WERI-Rb-1 (cell line): ENCODE measurements at regions not wholly inside any gene's neighbourhood (a gene's known extent, or its start where the extent isn't known, plus 50 kb on each side); places are given as distances from the start of the nearest gene placed in this dataset.

Source experiments
- DNase-seq: peaks from one replicate; pipeline ENCODE4 v3.0.0-alpha.2; 2020
- H3K27ac ChIP-seq: fragments of 250-450 bp; sonication (Bioruptor Pico); 2 replicates; pipeline ENCODE4 v1.5.1; 2020; ENCODE audit warnings: mild to moderate bottlenecking, moderate library complexity
- H3K27me3 ChIP-seq: fragments of 250-450 bp; sonication (Bioruptor Pico); 2 replicates; pipeline ENCODE4 v1.5.1; 2021; ENCODE audit warnings: mild to moderate bottlenecking, low read depth, moderate library complexity; ENCODE audit not compliant: insufficient read depth, severe bottlenecking
- H3K36me3 ChIP-seq: fragments of 250-450 bp; sonication (Bioruptor Pico); 2 replicates; pipeline ENCODE4 v1.5.1; 2020; ENCODE audit warnings: mild to moderate bottlenecking, moderate library complexity
- H3K4me3 ChIP-seq: 2 replicates; pipeline ENCODE4 v1.5.1; 2011; ENCODE audit warnings: low read depth, mild to moderate bottlenecking, control low read depth, low read length
- H3K9me3 ChIP-seq: fragments of 250-450 bp; sonication (Bioruptor Pico); 2 replicates; pipeline ENCODE4 v1.5.1; 2021; ENCODE audit warnings: mild to moderate bottlenecking, moderate library complexity; ENCODE audit not compliant: severe bottlenecking
- CTCF ChIP-seq: IDR thresholded peaks from 2 replicates; pipeline ENCODE4 v1.5.1; 2011; ENCODE audit warnings: low read depth, mild to moderate bottlenecking, control low read depth, inconsistent platforms, low read length

GRCh38 chrX:144275367-144275766 is 391.5 kb downstream of the UBE2NL start:
- peaks cover 6% of the 10 kb centered on the region for H3K27me3 ChIP-seq
- H3K36me3 ChIP-seq = no peaks in the 10 kb centered on the region
- no peak for TF ChIP-seq CTCF
- H3K27ac ChIP-seq = no peak overlapping the region
- DNase-seq = no peak
- H3K9me3 ChIP-seq = no peaks in the 10 kb centered on the region
- no peak overlapping the region for H3K4me3 ChIP-seq

- no peak for DNase-seq
- peaks cover 9% of the 10 kb centered on the region for H3K27me3 ChIP-seq
- no peaks in the 10 kb centered on the region for H3K9me3 ChIP-seq
- no peaks in the 10 kb centered on the region for H3K36me3 ChIP-seq
- no peak for TF ChIP-seq CTCF
- H3K27ac ChIP-seq = no peak overlapping the region
- H3K4me3 ChIP-seq = no peak overlapping the region
Measured at GRCh38 chrX:144275843-144276242, 392.0 kb downstream of the UBE2NL start.

GRCh38 chrX:144293229-144293628 is 409.4 kb downstream of the UBE2NL start:
- TF ChIP-seq CTCF = no peak
- no peaks in the 10 kb centered on the region for H3K9me3 ChIP-seq
- no peak overlapping the region for H3K27ac ChIP-seq
- H3K36me3 ChIP-seq = no peaks in the 10 kb centered on the region
- DNase-seq = no peak
- no peak overlapping the region for H3K4me3 ChIP-seq
- no peaks in the 10 kb centered on the region for H3K27me3 ChIP-seq

GRCh38 chrX:144295921-144296320 is 412.1 kb downstream of the UBE2NL start:
- no peak for DNase-seq
- Histone ChIP-seq H3K27me3 (peaks cover 15% of the 10 kb centered on the region), H3K9me3 (no peaks in the 10 kb centered on the region), H3K4me3 (no peak overlapping the region), H3K27ac (no peak overlapping the region), H3K36me3 (no peaks in the 10 kb centered on the region)
- TF ChIP-seq CTCF = no peak

GRCh38 chrX:144297221-144297620 is 413.4 kb downstream of the UBE2NL start:
- Histone ChIP-seq H3K4me3 (no peak overlapping the region), H3K36me3 (no peaks in the 10 kb centered on the region), H3K27ac (no peak overlapping the region), H3K27me3 (peaks cover 15% of the 10 kb centered on the region), H3K9me3 (no peaks in the 10 kb centered on the region)
- DNase-seq = no peak
- TF ChIP-seq CTCF = no peak

- Histone ChIP-seq H3K27ac (no peak overlapping the region), H3K4me3 (no peak overlapping the region), H3K9me3 (no peaks in the 10 kb centered on the region), H3K36me3 (no peaks in the 10 kb centered on the region), H3K27me3 (peaks cover 15% of the 10 kb centered on the region)
- TF ChIP-seq CTCF = no peak
- no peak for DNase-seq
Measured at GRCh38 chrX:144327495-144327894, 443.6 kb downstream of the UBE2NL start.
